Right atrium auricular region (tissue), 2 donors: ENCODE measurements at regions not wholly inside any gene's neighbourhood (a gene's known extent, or its start where the extent isn't known, plus 50 kb on each side); places are given as distances from the start of the nearest gene placed in this dataset.
"Not testable (repeated sequence)": the region's sequence is repeated elsewhere in the genome, so short reads cannot be mapped to it uniquely, and the experiment has no call there.

Experiments
- DNase-seq: peaks from one replicate; pipeline ENCODE4 v3.0.0-alpha.2; 2019; ENCODE audit warnings: low spot score
- H3K27ac ChIP-seq, 2 donors: fragments of 200-600 bp; sonication (generic); 1 replicate in 1 of 2; 2 replicates in 1 of 2; pipeline ENCODE4 v1.5.1; 2016 to 2019
- H3K27me3 ChIP-seq, 2 donors: fragments of 200-600 bp; sonication (generic); one replicate each; pipeline versions ENCODE4 v1.5.1 to v1.6.0; 2017 to 2019
- H3K36me3 ChIP-seq: fragments of 200-600 bp; sonication (generic); one replicate; pipeline ENCODE4 v1.5.1; 2016
- H3K4me1 ChIP-seq, 2 donors: fragments of 200-600 bp; sonication (generic); one replicate each; pipeline versions ENCODE4 v1.5.1 to v1.6.0; 2017 to 2019
- H3K4me3 ChIP-seq, 2 donors: fragments of 200-600 bp; sonication (generic); 1 replicate in 1 of 2; 2 replicates in 1 of 2; pipeline ENCODE4 v1.5.1; 2017 to 2019; ENCODE audit warnings: mild to moderate bottlenecking in 1 of 2, moderate library complexity in 1 of 2
- H3K9me3 ChIP-seq, 2 donors: fragments of 200-600 bp; sonication (generic); one replicate each; pipeline ENCODE4 v1.5.1; 2019
- TF ChIP-seq, protein P1 (sequence below), 2 donors: fragments of 200-600 bp; sonication (generic); IDR thresholded peaks; one replicate each; pipeline ENCODE4 v1.5.1; 2019; ENCODE audit warnings: antibody characterized with exemption in 2 of 2

DNA sequence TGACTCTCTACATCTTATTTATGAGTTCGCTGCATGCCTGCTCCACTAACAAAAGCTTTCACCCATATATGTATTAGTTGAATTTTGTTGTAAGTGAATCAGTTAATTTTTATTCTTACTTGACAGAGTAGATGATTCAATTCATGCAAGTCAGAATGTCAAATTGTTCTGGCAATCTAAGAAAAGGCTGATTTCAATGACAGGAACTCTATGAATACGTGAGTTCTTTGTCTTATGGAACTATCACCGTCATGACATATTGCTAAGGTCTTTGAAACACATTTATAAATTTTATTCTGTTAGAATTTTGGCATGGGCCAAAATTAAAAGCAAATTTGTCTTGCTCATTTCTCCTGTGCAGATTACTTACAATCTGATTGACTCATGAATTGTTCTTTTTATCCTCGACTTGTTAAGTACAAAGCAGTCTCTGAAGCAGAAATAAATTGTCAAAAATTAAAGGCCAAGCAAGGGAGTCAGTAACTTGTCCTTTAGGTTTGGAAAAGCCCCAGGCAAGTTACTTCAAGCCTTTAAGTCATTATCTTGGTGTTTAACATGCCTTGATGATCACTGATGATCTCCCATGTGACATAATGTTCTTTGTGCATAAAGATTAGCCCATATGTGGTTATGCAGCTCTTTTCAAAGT is 89.0 kb upstream of the GC start:
- no peaks in the 10 kb centered on the region for H3K27me3 ChIP-seq
- H3K9me3 ChIP-seq, result no peaks in the 10 kb centered on the region
- no peak overlapping the region for H3K27ac ChIP-seq
- no peaks in the 10 kb centered on the region for H3K4me1 ChIP-seq
- TF ChIP-seq, protein P1, sequence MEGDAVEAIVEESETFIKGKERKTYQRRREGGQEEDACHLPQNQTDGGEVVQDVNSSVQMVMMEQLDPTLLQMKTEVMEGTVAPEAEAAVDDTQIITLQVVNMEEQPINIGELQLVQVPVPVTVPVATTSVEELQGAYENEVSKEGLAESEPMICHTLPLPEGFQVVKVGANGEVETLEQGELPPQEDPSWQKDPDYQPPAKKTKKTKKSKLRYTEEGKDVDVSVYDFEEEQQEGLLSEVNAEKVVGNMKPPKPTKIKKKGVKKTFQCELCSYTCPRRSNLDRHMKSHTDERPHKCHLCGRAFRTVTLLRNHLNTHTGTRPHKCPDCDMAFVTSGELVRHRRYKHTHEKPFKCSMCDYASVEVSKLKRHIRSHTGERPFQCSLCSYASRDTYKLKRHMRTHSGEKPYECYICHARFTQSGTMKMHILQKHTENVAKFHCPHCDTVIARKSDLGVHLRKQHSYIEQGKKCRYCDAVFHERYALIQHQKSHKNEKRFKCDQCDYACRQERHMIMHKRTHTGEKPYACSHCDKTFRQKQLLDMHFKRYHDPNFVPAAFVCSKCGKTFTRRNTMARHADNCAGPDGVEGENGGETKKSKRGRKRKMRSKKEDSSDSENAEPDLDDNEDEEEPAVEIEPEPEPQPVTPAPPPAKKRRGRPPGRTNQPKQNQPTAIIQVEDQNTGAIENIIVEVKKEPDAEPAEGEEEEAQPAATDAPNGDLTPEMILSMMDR (IDR thresholded peaks at IDR 0.05), result no peak
- H3K36me3 ChIP-seq, result no peaks in the 10 kb centered on the region
- no peak overlapping the region for H3K4me3 ChIP-seq
- DNase-seq, result no peak

GRCh38 chr4:71878376-71878775 is 94.5 kb upstream of the GC start:
- no peaks in the 10 kb centered on the region for H3K27me3 ChIP-seq
- H3K27ac ChIP-seq, result no peak overlapping the region
- H3K4me1 ChIP-seq, result no peaks in the 10 kb centered on the region
- no peak for DNase-seq
- no peaks in the 10 kb centered on the region for H3K9me3 ChIP-seq
- TF ChIP-seq, protein P1 (IDR thresholded peaks at IDR 0.05), result no peak
- no peak overlapping the region for H3K4me3 ChIP-seq
- H3K36me3 ChIP-seq, result no peaks in the 10 kb centered on the region

DNA sequence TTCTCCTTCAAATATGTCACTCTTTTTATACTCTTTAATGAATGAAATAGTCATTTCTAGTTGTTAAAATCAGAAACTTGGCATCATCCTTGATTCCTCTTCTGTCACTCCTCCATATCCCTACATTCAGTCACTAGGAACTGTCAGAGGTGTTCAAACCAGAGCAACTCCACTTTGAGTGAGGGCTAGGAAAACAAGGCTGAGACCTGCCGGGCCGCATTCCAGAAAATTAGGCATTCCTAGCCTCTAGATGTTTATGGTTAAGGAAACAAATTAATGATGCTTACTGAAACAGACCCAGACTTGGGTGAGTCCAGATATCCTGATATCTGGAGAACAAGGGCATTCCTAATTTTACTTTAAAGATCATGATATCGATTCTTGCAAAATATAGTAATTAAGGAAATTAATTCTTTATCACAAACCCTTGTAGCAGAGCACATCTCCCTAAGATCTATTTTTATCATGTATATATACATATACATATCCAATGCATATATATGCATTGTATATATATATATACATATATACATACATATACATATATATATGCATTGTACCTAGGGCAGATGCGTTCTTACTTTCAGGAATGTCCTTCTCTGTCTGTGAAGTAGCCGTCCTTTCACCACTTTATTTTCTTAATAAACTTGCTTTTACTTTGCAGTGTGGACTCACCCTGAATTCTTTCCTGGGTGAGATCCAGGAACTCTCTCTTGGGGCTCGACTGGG is 98.4 kb upstream of the GC start:
- Histone ChIP-seq H3K4me3 (no peak overlapping the region), H3K9me3 (no peaks in the 10 kb centered on the region), H3K36me3 (no peaks in the 10 kb centered on the region), H3K27me3 (no peaks in the 10 kb centered on the region), H3K27ac (no peak overlapping the region), H3K4me1 (no peaks in the 10 kb centered on the region)
- TF ChIP-seq, protein P1 (IDR thresholded peaks at IDR 0.05), result no peak
- DNase-seq, result no peak

GRCh38 chr4:71900366-71900765 is 116.5 kb upstream of the GC start:
- H3K36me3 ChIP-seq, H3K9me3 ChIP-seq, H3K27ac ChIP-seq, H3K4me3 ChIP-seq, H3K4me1 ChIP-seq, H3K27me3 ChIP-seq, DNase-seq: not testable (repeated sequence)

GRCh38 chr4:71905594-71905993 is 121.7 kb upstream of the GC start:
- H3K9me3 ChIP-seq, H3K27me3 ChIP-seq, H3K27ac ChIP-seq, DNase-seq, H3K36me3 ChIP-seq, H3K4me1 ChIP-seq, H3K4me3 ChIP-seq: not testable (repeated sequence)

DNA sequence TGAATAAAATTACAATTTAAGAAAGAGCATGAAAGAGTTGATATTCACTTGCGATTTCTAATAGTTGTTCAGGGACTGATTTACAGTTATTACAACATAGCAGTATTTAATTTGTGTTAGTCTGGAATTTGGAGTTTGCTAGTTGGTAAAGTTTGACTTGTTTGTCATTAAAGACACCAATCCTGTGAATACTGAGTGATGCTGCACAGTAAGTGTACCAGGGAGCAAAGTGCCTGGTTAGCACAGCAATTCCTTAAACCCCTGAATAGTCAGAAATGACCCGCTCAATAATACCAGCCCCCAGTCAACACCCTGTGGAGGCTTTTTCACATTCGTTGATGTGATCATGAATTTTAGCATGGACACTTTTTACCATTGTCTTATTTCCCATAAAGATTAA is 122.2 kb upstream of the GC start:
- Histone ChIP-seq H3K36me3 (no peaks in the 10 kb centered on the region), H3K4me1 (no peaks in the 10 kb centered on the region), H3K9me3 (no peaks in the 10 kb centered on the region), H3K4me3 (no peak overlapping the region), H3K27me3 (no peaks in the 10 kb centered on the region), H3K27ac (no peak overlapping the region)
- no peak for DNase-seq
- TF ChIP-seq, protein P1 (IDR thresholded peaks at IDR 0.05), result no peak

- Histone ChIP-seq H3K9me3 (no peaks in the 10 kb centered on the region), H3K27ac (no peak overlapping the region), H3K4me1 (no peaks in the 10 kb centered on the region), H3K4me3 (no peak overlapping the region), H3K27me3 (no peaks in the 10 kb centered on the region), H3K36me3 (no peaks in the 10 kb centered on the region)
- DNase-seq, result no peak
- TF ChIP-seq, protein P1 (IDR thresholded peaks at IDR 0.05), result no peak
Observed at GRCh38 chr4:71907071-71907470, 123.2 kb upstream of the GC start.
